Kidney (tissue), 13 donors: ENCODE measurements at regions not wholly inside any gene's neighbourhood (a gene's known extent, or its start where the extent isn't known, plus 50 kb on each side); places are given as distances from the start of the nearest gene placed in this dataset.
A peak's percentile ranks its signal among the peaks of the same experiment; 100 is the strongest.

Experiments
- DNase-seq, 5 donors: peaks; one replicate each; pipeline ENCODE4 v3.0.0-alpha.2; 2013 to 2020
- FAIRE-seq: peaks from 2 replicates; lab custom pipeline; 2012; peaks lifted over from hg19 to GRCh38; lab: Jason Lieb, UNC
- H3K27ac ChIP-seq, 2 donors: one replicate each; pipeline ENCODE4 v1.7.0; 2013; ENCODE audit warnings: low read depth in 2 of 2, low read length in 2 of 2, inconsistent platforms in 1 of 2
- H3K27me3 ChIP-seq: one replicate; pipeline ENCODE4 v1.7.1; 2013; ENCODE audit warnings: low read length, inconsistent platforms; ENCODE audit not compliant: control insufficient read depth, insufficient read depth
- H3K36me3 ChIP-seq, 3 donors: one replicate each; pipeline versions ENCODE4 v1.7.0 to v1.7.1; 2013; ENCODE audit warnings: low read length in 3 of 3, control low read depth in 1 of 3, inconsistent platforms in 1 of 3; ENCODE audit not compliant: insufficient read depth in 3 of 3, control insufficient read depth in 2 of 3
- H3K4me1 ChIP-seq, 3 donors: one replicate each; pipeline versions ENCODE4 v1.7.0 to v1.7.1; 2013; ENCODE audit warnings: low read length in 3 of 3, inconsistent platforms in 1 of 3, low read depth in 1 of 3; ENCODE audit not compliant: control insufficient read depth in 2 of 3, insufficient read depth in 2 of 3
- H3K4me3 ChIP-seq, 3 donors: one replicate each; pipeline versions ENCODE4 v1.7.0 to v1.8.1; 2013; ENCODE audit warnings: low read length in 3 of 3, control low read depth in 1 of 3, inconsistent platforms in 1 of 3
- H3K9ac ChIP-seq, 3 donors: one replicate each; pipeline versions ENCODE4 v1.7.0 to v1.7.1; 2013; ENCODE audit warnings: low read length in 3 of 3, control low read depth in 1 of 3, inconsistent platforms in 1 of 3
- H3K9me3 ChIP-seq, 3 donors: one replicate each; pipeline versions ENCODE4 v1.7.0 to v1.7.1; 2013; ENCODE audit warnings: low read length in 3 of 3, control low read depth in 1 of 3, inconsistent platforms in 1 of 3; ENCODE audit not compliant: control insufficient read depth in 2 of 3, insufficient read depth in 1 of 3
- CTCF ChIP-seq: IDR thresholded peaks from 3 replicates; pipeline ENCODE4 v1.5.1; 2012; ENCODE audit warnings: mild to moderate bottlenecking, moderate library complexity, borderline replicate concordance; ENCODE audit not compliant: insufficient read depth; ENCODE audit errors: extremely low read depth
- intact Hi-C: fragments of 100-400 bp; cut with DNase I; formaldehyde crosslinking; loops from one replicate; pipeline ENCODE4 v1.11.1; 2022
- donor health status: control.
- donor health status: control.
- donor health status: control.
- donor health status: control.
- donor health status: control.
- donor health status: DM: yes; HTN: yes; CAD: no.
- donor health status: Normal renal cell carcinoma (clear cell type).

- DNase-seq (no peak), FAIRE-seq (no peak)
- no peaks in the 10 kb centered on the region for H3K9me3 ChIP-seq
- no peak for TF ChIP-seq CTCF
- no peaks in the 10 kb centered on the region for H3K36me3 ChIP-seq
- H3K9ac ChIP-seq, result no peak overlapping the region
- intact Hi-C loops, result no loop called here
- H3K27me3 ChIP-seq, result no peaks in the 10 kb centered on the region
- H3K4me1 ChIP-seq, result peaks cover 0 to 6% (median 0%) of the 10 kb centered on the region in 3 donors
- no peak overlapping the region for H3K4me3 ChIP-seq
- no peak overlapping the region for H3K27ac ChIP-seq
Observed at GRCh38 chr5:158056130-158056825, 197.3 kb upstream of the CLINT1 start.

GRCh38 chr5:158055111-158055501 lies 196.2 kb upstream of the CLINT1 start:
- H3K9ac ChIP-seq, result no peak overlapping the region
- no peak for TF ChIP-seq CTCF
- H3K9me3 ChIP-seq, result no peaks in the 10 kb centered on the region
- FAIRE-seq (no peak), DNase-seq (no peak)
- intact Hi-C loops, result no loop called here
- H3K4me3 ChIP-seq, result no peak overlapping the region
- H3K4me1 ChIP-seq, result peaks cover 0 to 6% (median 2%) of the 10 kb centered on the region in 3 donors
- no peaks in the 10 kb centered on the region for H3K27me3 ChIP-seq
- H3K36me3 ChIP-seq, result no peaks in the 10 kb centered on the region
- no peak overlapping the region for H3K27ac ChIP-seq

- FAIRE-seq, result no peak
Observed at GRCh38 chr5:158054223-158055110, 195.5 kb upstream of the CLINT1 start.

More at GRCh38 chr5:158054223-158055110, 195.5 kb upstream of the CLINT1 start:
- Histone ChIP-seq H3K36me3 (no peaks in the 10 kb centered on the region), H3K27me3 (no peaks in the 10 kb centered on the region), H3K27ac (no peak overlapping the region), H3K9ac (no peak overlapping the region), H3K4me3 (no peak overlapping the region), H3K4me1 (peaks cover 0 to 6% (median 2%) of the 10 kb centered on the region in 3 donors), H3K9me3 (no peaks in the 10 kb centered on the region)
- peak in 3 of 5 donors; percentile 17 to 69 (median 67) for DNase-seq
- TF ChIP-seq CTCF, result no peak
- intact Hi-C loops, result no loop called here
